ENCODE measurements at regions not wholly inside any gene's neighbourhood (a gene's known extent, or its start where the extent isn't known, plus 50 kb on each side); places are given as distances from the start of the nearest gene placed in this dataset.

DNA sequence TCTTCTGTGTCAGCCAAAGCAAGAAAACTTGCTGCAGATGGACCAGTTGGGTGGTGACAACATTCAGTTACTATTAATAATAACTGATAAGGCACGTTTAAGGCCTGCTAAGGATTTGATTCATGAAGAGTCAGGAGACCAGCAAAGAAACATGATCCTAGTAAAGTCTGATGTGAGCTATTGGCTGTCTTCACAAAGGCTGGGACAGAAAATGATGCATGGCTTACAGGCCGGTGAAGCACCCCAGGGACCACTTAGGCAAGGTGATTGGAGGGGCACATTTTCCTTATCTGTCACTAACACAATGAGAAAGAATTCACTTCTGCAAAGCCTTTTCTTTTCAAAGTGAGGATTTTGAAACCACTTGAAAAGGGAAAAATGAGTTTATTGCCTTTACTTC lies 65.4 kb upstream of the TRPC3 start:
- TF ChIP-seq, protein P1, sequence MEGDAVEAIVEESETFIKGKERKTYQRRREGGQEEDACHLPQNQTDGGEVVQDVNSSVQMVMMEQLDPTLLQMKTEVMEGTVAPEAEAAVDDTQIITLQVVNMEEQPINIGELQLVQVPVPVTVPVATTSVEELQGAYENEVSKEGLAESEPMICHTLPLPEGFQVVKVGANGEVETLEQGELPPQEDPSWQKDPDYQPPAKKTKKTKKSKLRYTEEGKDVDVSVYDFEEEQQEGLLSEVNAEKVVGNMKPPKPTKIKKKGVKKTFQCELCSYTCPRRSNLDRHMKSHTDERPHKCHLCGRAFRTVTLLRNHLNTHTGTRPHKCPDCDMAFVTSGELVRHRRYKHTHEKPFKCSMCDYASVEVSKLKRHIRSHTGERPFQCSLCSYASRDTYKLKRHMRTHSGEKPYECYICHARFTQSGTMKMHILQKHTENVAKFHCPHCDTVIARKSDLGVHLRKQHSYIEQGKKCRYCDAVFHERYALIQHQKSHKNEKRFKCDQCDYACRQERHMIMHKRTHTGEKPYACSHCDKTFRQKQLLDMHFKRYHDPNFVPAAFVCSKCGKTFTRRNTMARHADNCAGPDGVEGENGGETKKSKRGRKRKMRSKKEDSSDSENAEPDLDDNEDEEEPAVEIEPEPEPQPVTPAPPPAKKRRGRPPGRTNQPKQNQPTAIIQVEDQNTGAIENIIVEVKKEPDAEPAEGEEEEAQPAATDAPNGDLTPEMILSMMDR (IDR thresholded peaks at IDR 0.05; ENCODE audit: low read depth, low read length) = no peak
- TF ChIP-seq, protein P2, sequence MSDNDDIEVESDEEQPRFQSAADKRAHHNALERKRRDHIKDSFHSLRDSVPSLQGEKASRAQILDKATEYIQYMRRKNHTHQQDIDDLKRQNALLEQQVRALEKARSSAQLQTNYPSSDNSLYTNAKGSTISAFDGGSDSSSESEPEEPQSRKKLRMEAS (IDR thresholded peaks at IDR 0.05; ENCODE audit: low read depth, low read length) = no peak
- no peak for TF ChIP-seq MYC (IDR thresholded peaks at IDR 0.05; ENCODE audit: low read depth, low read length)

Data from NB4 (cell line).